Spleen (tissue), 11 donors: ENCODE measurements at regions not wholly inside any gene's neighbourhood (a gene's known extent, or its start where the extent isn't known, plus 50 kb on each side); places are given as distances from the start of the nearest gene placed in this dataset.

Experiments used
- DNase-seq: peaks from one replicate; pipeline ENCODE4 v3.0.0-alpha.2; 2020
- H3K27ac ChIP-seq, 8 donors: fragments of 200-600 bp; sonication (generic) in 7 of 8; 1 replicate in 4 of 8; 2 replicates in 4 of 8; pipeline versions ENCODE4 v1.5.0 to v1.8.0; 2016 to 2021; ENCODE audit warnings: inconsistent platforms in 4 of 8, mild to moderate bottlenecking in 4 of 8, moderate library complexity in 1 of 8
- H3K27me3 ChIP-seq, 7 donors: fragments of 200-600 bp; sonication (generic) in 6 of 7; replicated peaks in 1 of 7; 1 replicate in 4 of 7; 2 replicates in 3 of 7; pipeline versions ENCODE4 v1.5.0 to v1.8.0; 2016 to 2021; ENCODE audit warnings: inconsistent platforms in 3 of 7, mild to moderate bottlenecking in 1 of 7
- H3K36me3 ChIP-seq, 6 donors: fragments of 200-600 bp; sonication (generic) in 5 of 6; 1 replicate in 4 of 6; 2 replicates in 2 of 6; pipeline versions ENCODE4 v1.5.0 to v1.8.0; 2016 to 2021; ENCODE audit warnings: inconsistent platforms in 2 of 6
- H3K4me1 ChIP-seq, 6 donors: fragments of 200-600 bp; sonication (generic) in 5 of 6; 1 replicate in 3 of 6; 2 replicates in 3 of 6; pipeline versions ENCODE4 v1.5.0 to v1.8.0; 2016 to 2021; ENCODE audit warnings: inconsistent platforms in 3 of 6
- H3K4me3 ChIP-seq, 8 donors: fragments of 200-600 bp; sonication (generic) in 7 of 8; 1 replicate in 4 of 8; 2 replicates in 4 of 8; pipeline versions ENCODE4 v1.5.0 to v1.8.0; 2016 to 2021; ENCODE audit warnings: inconsistent platforms in 4 of 8, mild to moderate bottlenecking in 4 of 8, moderate library complexity in 2 of 8
- H3K9me3 ChIP-seq, 8 donors: fragments of 200-600 bp; sonication (generic) in 7 of 8; 1 replicate in 4 of 8; 2 replicates in 4 of 8; pipeline versions ENCODE4 v1.5.0 to v1.8.0; 2016 to 2021; ENCODE audit warnings: inconsistent platforms in 4 of 8
- CTCF ChIP-seq, 11 experiments: fragments of 200-600 bp in 7 of 11; fragments of 450-650 bp in 4 of 11; sonication (generic) in 4 of 11; IDR thresholded peaks in 8 of 11; conservative IDR thresholded peaks in 3 of 11; 1 replicate in 7 of 11; 2 replicates in 4 of 11; pipeline versions ENCODE4 v1.4.0 to v1.8.0; 2016 to 2021; ENCODE audit warnings: antibody characterized with exemption in 11 of 11, inconsistent platforms in 4 of 11, mild to moderate bottlenecking in 1 of 11
- POLR2A ChIP-seq, 3 donors: fragments of 450-650 bp; IDR thresholded peaks; one replicate each; pipeline ENCODE4 v1.5.1; 2017; ENCODE audit warnings: antibody characterized with exemption in 3 of 3, mild to moderate bottlenecking in 1 of 3
- POLR2AphosphoS5 ChIP-seq, 3 donors: sonication (generic); formaldehyde crosslinking; IDR thresholded peaks; one replicate each; pipeline ENCODE4 v1.5.1; 2017; ENCODE audit warnings: antibody characterized with exemption in 3 of 3
- WGBS, 5 donors: extraction: QIAGEN DNeasy Blood & Tissue Kit in 3 of 5; methylation state at CpG; one replicate each; pipeline versions ENCODE4 v1.1.5 to v1.1.7; 2013 to 2018; 5-methylcytosine and 5-hydroxymethylcytosine counted together
- intact Hi-C: fragments of 100-400 bp; cut with DNase I; formaldehyde crosslinking; loops from one replicate; pipeline ENCODE4 v1.15.0; 2023; ENCODE audit warnings: low total_unique reads
- donor health status: healthy with polysubstance abuse.
- donor health status: DM: no; HTN: no; CAD: no; lungs with moderate emphysema.
- donor health status: DM: no; HTN: no; CAD: no.
- donor health status: Bipolar disorder and iron deficiency.
- donor health status: healthy.
- donor health status: DM: no; HTN: no; CAD: no.
- donor health status: DM: yes; HTN: yes; CAD: no.

GRCh38 chr2:8405334-8405733, 276.5 kb upstream of the ID2 start:
- intact Hi-C loops: no loop called here
- Histone ChIP-seq H3K27ac (no peak overlapping the region), H3K4me1 (peaks cover 0 to 16% (median 7%) of the 10 kb centered on the region in 6 donors), H3K36me3 (no peaks in the 10 kb centered on the region), H3K27me3 (no peaks in the 10 kb centered on the region), H3K9me3 (no peaks in the 10 kb centered on the region), H3K4me3 (no peak overlapping the region)
- TF ChIP-seq POLR2AphosphoS5 (IDR thresholded peaks at IDR 0.05) (no peak), CTCF (IDR thresholded peaks at IDR 0.05 in 8 of 11, conservative IDR thresholded peaks at IDR 0.05 in 3 of 11) (no peak), POLR2A (IDR thresholded peaks at IDR 0.05) (no peak)
- 88 to 99% (median 92%) methylated on average over 3 of the region's 3 CpGs for WGBS, 5 donors
- no peak for DNase-seq

- intact Hi-C loops: no loop called here
- 75 to 90% (median 83%) methylated on average over 7 of the region's 7 CpGs for WGBS, 5 donors
- DNase-seq: no peak
These were observed 275.6 kb upstream of the ID2 start for GRCh38 chr2:8406271-8406670.

GRCh38 chr2:8407332-8407731, 274.5 kb upstream of the ID2 start:
- no peak for TF ChIP-seq CTCF (IDR thresholded peaks at IDR 0.05 in 8 of 11, conservative IDR thresholded peaks at IDR 0.05 in 3 of 11)
- TF ChIP-seq POLR2A (IDR thresholded peaks at IDR 0.05): no peak
- no peak for TF ChIP-seq POLR2AphosphoS5 (IDR thresholded peaks at IDR 0.05)
- H3K27ac ChIP-seq: no peak overlapping the region
- no peak for DNase-seq
- intact Hi-C loops: no loop called here
- no peak overlapping the region for H3K4me3 ChIP-seq
- no peaks in the 10 kb centered on the region for H3K9me3 ChIP-seq
- 76 to 98% (median 88%) methylated on average over 3 of the region's 3 CpGs for WGBS, 5 donors
- H3K4me1 ChIP-seq: peaks cover 0 to 24% (median 10%) of the 10 kb centered on the region in 6 donors
- H3K27me3 ChIP-seq: no peaks in the 10 kb centered on the region
- no peaks in the 10 kb centered on the region for H3K36me3 ChIP-seq

More at GRCh38 chr2:8406271-8406670, 275.6 kb upstream of the ID2 start:
- Histone ChIP-seq H3K9me3 (no peaks in the 10 kb centered on the region), H3K4me3 (no peak overlapping the region), H3K27ac (no peak overlapping the region), H3K36me3 (no peaks in the 10 kb centered on the region), H3K27me3 (no peaks in the 10 kb centered on the region), H3K4me1 (peaks cover 0 to 16% (median 7%) of the 10 kb centered on the region in 6 donors)
- TF ChIP-seq POLR2A (IDR thresholded peaks at IDR 0.05) (no peak), CTCF (IDR thresholded peaks at IDR 0.05 in 8 of 11, conservative IDR thresholded peaks at IDR 0.05 in 3 of 11) (no peak), POLR2AphosphoS5 (IDR thresholded peaks at IDR 0.05) (no peak)

GRCh38 chr2:8408560-8409460, 273.0 kb upstream of the ID2 start:
- TF ChIP-seq POLR2A (IDR thresholded peaks at IDR 0.05): no peak
- no peak for TF ChIP-seq CTCF (IDR thresholded peaks at IDR 0.05 in 8 of 11, conservative IDR thresholded peaks at IDR 0.05 in 3 of 11)
- TF ChIP-seq POLR2AphosphoS5 (IDR thresholded peaks at IDR 0.05): no peak
- Histone ChIP-seq H3K27ac (peak overlapping the region in 2 of 8 donors; percentile 30 to 45), H3K36me3 (no peaks in the 10 kb centered on the region), H3K4me3 (no peak overlapping the region), H3K4me1 (peaks cover 0 to 39% (median 13%) of the 10 kb centered on the region in 6 donors), H3K9me3 (no peaks in the 10 kb centered on the region), H3K27me3 (no peaks in the 10 kb centered on the region)
- no peak for DNase-seq
- 64 to 74% (median 67%) methylated on average over 8 of the region's 8 CpGs for WGBS, 5 donors
- intact Hi-C loops: no loop called here
